ENCODE measurements at regions not wholly inside any gene's neighbourhood (a gene's known extent, or its start where the extent isn't known, plus 50 kb on each side); places are given as distances from the start of the nearest gene placed in this dataset.

- no peak for TF ChIP-seq CTCF (IDR thresholded peaks at IDR 0.05; ENCODE audit: borderline replicate concordance, insufficient read depth, low read depth, low read length)
- H3K4me3 ChIP-seq (ENCODE audit: low read depth, low read length) = no peak overlapping the region
Observed at GRCh38 chr6:168385858-168386735, 54.9 kb upstream of the SMOC2 start.

GRCh38 chr6:168386973-168387372, 54.0 kb upstream of the SMOC2 start:
- TF ChIP-seq CTCF (IDR thresholded peaks at IDR 0.05; ENCODE audit: borderline replicate concordance, insufficient read depth, low read depth, low read length) = no peak
- no peak overlapping the region for H3K4me3 ChIP-seq (ENCODE audit: low read depth, low read length)

GRCh38 chr6:168387426-168387825, 53.6 kb upstream of the SMOC2 start:
- TF ChIP-seq CTCF (IDR thresholded peaks at IDR 0.05; ENCODE audit: borderline replicate concordance, insufficient read depth, low read depth, low read length) = no peak
- no peak overlapping the region for H3K4me3 ChIP-seq (ENCODE audit: low read depth, low read length)

GRCh38 chr6:168387911-168388310, 53.1 kb upstream of the SMOC2 start:
- H3K4me3 ChIP-seq (ENCODE audit: low read depth, low read length) = no peak overlapping the region
- TF ChIP-seq CTCF (IDR thresholded peaks at IDR 0.05; ENCODE audit: borderline replicate concordance, insufficient read depth, low read depth, low read length) = no peak

GRCh38 chr6:168388641-168389633, 52.0 kb upstream of the SMOC2 start:
- H3K4me3 ChIP-seq (ENCODE audit: low read depth, low read length) = no peak overlapping the region
- TF ChIP-seq CTCF (IDR thresholded peaks at IDR 0.05; ENCODE audit: borderline replicate concordance, insufficient read depth, low read depth, low read length) = no peak

- no peak overlapping the region for H3K4me3 ChIP-seq (ENCODE audit: low read depth, low read length)
- no peak for TF ChIP-seq CTCF (IDR thresholded peaks at IDR 0.05; ENCODE audit: borderline replicate concordance, insufficient read depth, low read depth, low read length)
Observed at GRCh38 chr6:168390749-168391420, 50.1 kb upstream of the SMOC2 start.

Measured in GM12875 (cell line).